K562 (cell line): ENCODE measurements at regions not wholly inside any gene's neighbourhood (a gene's known extent, or its start where the extent isn't known, plus 50 kb on each side); places are given as distances from the start of the nearest gene placed in this dataset.

Experiments
- ATAC-seq: fragments of 200-7000 bp; cut with Tn5 transposase; 3 replicates; pipeline ENCODE4 v1.9.1; 2020; ENCODE audit warnings: moderate library complexity
- BruUV-seq: library from RNA; stranded (reverse); fragments of 400-500 nt; replicated peaks from 2 replicates; lab custom pipeline; 2021; lab: Mats Ljungman, UMichigan
- CTCF ChIA-PET: fragments of 300-600 bp; formaldehyde crosslinking; extraction: SDS; loops from one replicate; lab custom pipeline; 2021; ENCODE audit warnings: low intra/inter-chr PET ratio; lab: Yijun Ruan, JAX
- POLR2A ChIA-PET: fragments of 300-600, 350-650 bp; sonication (Branson Sonifier 250); formaldehyde crosslinking; extraction: SDS; loops from one replicate; lab custom pipeline; 2021; ENCODE audit warnings: antibody characterized with exemption, inconsistent platforms; lab: Yijun Ruan, JAX
- DNase-seq, 4 experiments: peaks; one replicate each; pipeline versions ENCODE4 v3.0.0 to v3.0.0-alpha.2; 2011 to 2018; ENCODE audit warnings: low spot score in 3 of 4, mixed read lengths in 3 of 4; ENCODE audit errors: extremely low read depth in 1 of 4
- FAIRE-seq: peaks from 2 replicates; lab custom pipeline; 2011; peaks lifted over from hg19 to GRCh38; lab: Jason Lieb, UNC
- H2AFZ ChIP-seq: 2 replicates; pipeline ENCODE4 v1.6.0; 2011; ENCODE audit warnings: low read depth, low read length, control low read depth, inconsistent platforms
- H3K27ac ChIP-seq: fragments of 200-600 bp; 3 replicates; pipeline ENCODE4 v1.8.0; 2011; ENCODE audit warnings: low read depth, mild to moderate bottlenecking, control low read depth, inconsistent platforms, low read length, moderate library complexity, mixed read lengths; ENCODE audit errors: extremely low read depth
- H3K27me3 ChIP-seq, 2 experiments: fragments of 300-600 bp in 1 of 2; 2 replicates in 1 of 2; 3 replicates in 1 of 2; pipeline versions ENCODE4 v1.6.0 to v1.8.0; 2011; ENCODE audit warnings: inconsistent platforms in 2 of 2, low read length in 2 of 2, mild to moderate bottlenecking in 1 of 2, mixed read lengths in 1 of 2, moderate library complexity in 1 of 2; ENCODE audit not compliant: control insufficient read depth in 2 of 2, insufficient read depth in 2 of 2
- H3K36me3 ChIP-seq: fragments of 300-600 bp; 3 replicates; pipeline ENCODE4 v1.8.0; 2011; ENCODE audit warnings: mild to moderate bottlenecking, low read length, inconsistent platforms; ENCODE audit not compliant: control insufficient read depth, insufficient read depth
- H3K4me1 ChIP-seq, 2 experiments: fragments of 200-600 bp in 1 of 2; replicated peaks in 1 of 2; 2 replicates in 1 of 2; 3 replicates in 1 of 2; pipeline versions ENCODE4 v1.5.1 to v1.8.0; 2011; ENCODE audit warnings: inconsistent platforms in 2 of 2, low read length in 2 of 2, mild to moderate bottlenecking in 1 of 2, mixed read lengths in 1 of 2, moderate library complexity in 1 of 2; ENCODE audit not compliant: control insufficient read depth in 2 of 2, insufficient read depth in 2 of 2
- H3K4me2 ChIP-seq: 2 replicates; pipeline ENCODE4 v1.6.1; 2011; ENCODE audit warnings: low read length, control low read depth, inconsistent platforms, mixed read lengths; ENCODE audit not compliant: insufficient read depth
- H3K4me3 ChIP-seq: fragments of 200-600 bp; sonication (generic), shearing (Covaris generic); 2 replicates; pipeline ENCODE4 v1.5.1; 2016; ENCODE audit warnings: control low read depth, inconsistent platforms
- H3K79me2 ChIP-seq: fragments of 200-600 bp; 3 replicates; pipeline ENCODE4 v1.8.0; 2011; ENCODE audit warnings: low read length, inconsistent platforms; ENCODE audit not compliant: control insufficient read depth, insufficient read depth
- H3K9ac ChIP-seq, 2 experiments: 2 replicates each; pipeline versions ENCODE4 v1.6.0 to v1.6.1; 2011; ENCODE audit warnings: low read depth in 2 of 2, low read length in 2 of 2, control low read depth in 1 of 2, inconsistent platforms in 1 of 2, mild to moderate bottlenecking in 1 of 2, mixed read lengths in 1 of 2; ENCODE audit not compliant: insufficient read depth in 1 of 2
- H3K9me1 ChIP-seq: one replicate; pipeline ENCODE4 v1.6.0; 2011; ENCODE audit warnings: inconsistent platforms, mild to moderate bottlenecking, low read length, moderate library complexity; ENCODE audit not compliant: control insufficient read depth, insufficient read depth
- H3K9me3 ChIP-seq: replicated peaks from 2 replicates; pipeline ENCODE4 v1.5.1; 2011; ENCODE audit warnings: low read depth, low read length, inconsistent platforms; ENCODE audit not compliant: control insufficient read depth, insufficient read depth
- H4K20me1 ChIP-seq: replicated peaks from 2 replicates; pipeline ENCODE4 v1.6.1; 2011; ENCODE audit warnings: low read length, inconsistent platforms, mixed read lengths; ENCODE audit not compliant: control insufficient read depth, insufficient read depth
- BRF1 ChIP-seq: IDR thresholded peaks from 3 replicates; pipeline ENCODE4 v1.6.1; 2011; ENCODE audit warnings: borderline replicate concordance, mild to moderate bottlenecking; ENCODE audit not compliant: insufficient read length; ENCODE audit errors: extremely low read depth
- FOSL1 ChIP-seq: fragments of 200-800 bp; sonication (Bioruptor generic); conservative IDR thresholded peaks from 2 replicates; pipeline ENCODE4 v1.6.1; 2016; ENCODE audit warnings: missing genetic modification characterization, missing compliant biosample characterization
- FOXJ3 ChIP-seq: sonication (generic); formaldehyde crosslinking; IDR thresholded peaks from 2 replicates; pipeline ENCODE4 v1.4.0; 2020; ENCODE audit warnings: mild to moderate bottlenecking, missing genetic modification reagents
- GATA2 ChIP-seq: sonication (generic); formaldehyde crosslinking; IDR thresholded peaks from 2 replicates; pipeline ENCODE4 v1.4.0; 2020; ENCODE audit warnings: mild to moderate bottlenecking, missing genetic modification reagents
- HCFC1 ChIP-seq: IDR thresholded peaks from 2 replicates; pipeline ENCODE4 v1.6.1; 2012; ENCODE audit warnings: low read depth, low read length, improper control_type of control experiment
- HMGN3 ChIP-seq: IDR thresholded peaks from 2 replicates; pipeline ENCODE4 v1.6.1; 2011; ENCODE audit warnings: borderline replicate concordance, low read depth, mild to moderate bottlenecking, mixed read lengths, low read length; ENCODE audit not compliant: insufficient read length; ENCODE audit errors: extremely low read depth
- KDM1A ChIP-seq, 2 experiments: fragments of 450-650 bp; IDR thresholded peaks; 2 replicates each; pipeline ENCODE4 v1.6.1; 2016; ENCODE audit warnings: mild to moderate bottlenecking in 2 of 2
- TAL1 ChIP-seq: fragments of 450-650 bp; IDR thresholded peaks from 2 replicates; pipeline ENCODE4 v1.6.1; 2016; ENCODE audit warnings: mild to moderate bottlenecking
- TEAD4 ChIP-seq, 2 experiments: sonication (generic) in 1 of 2; formaldehyde crosslinking in 1 of 2; IDR thresholded peaks; 2 replicates each; pipeline versions ENCODE4 v1.6.1 to v1.8.0; 2012 to 2022; ENCODE audit warnings: borderline replicate concordance in 1 of 2, inconsistent platforms in 1 of 2, low read length in 1 of 2, mild to moderate bottlenecking in 1 of 2, missing genetic modification reagents in 1 of 2
- WGBS: fragments of 100-300 bp; shearing (Covaris generic); methylation state at CpG from one replicate; pipeline ENCODE4 v1.1.6; 2016; ENCODE audit warnings: low coverage, mixed read lengths; ENCODE audit not compliant: insufficient coverage; ENCODE audit errors: missing lambda C conversion rate; 5-methylcytosine and 5-hydroxymethylcytosine counted together
- in situ Hi-C: fragments of 300-500 bp; cut with MboI; formaldehyde crosslinking; loops from 4 replicates; pipeline ENCODE4 v1.15.0; 2018; ENCODE audit warnings: inconsistent platforms, mixed read lengths
- intact Hi-C: fragments of 100-400 bp; cut with micrococcal nuclease; formaldehyde crosslinking; loops from 2 replicates; pipeline ENCODE4 v1.14.2; 2022
- TF ChIP-seq, protein P1 (sequence below): fragments of 200-800 bp; sonication (Bioruptor generic); IDR thresholded peaks from 2 replicates; pipeline ENCODE4 v1.6.1; 2016; ENCODE audit warnings: missing genetic modification characterization, missing compliant biosample characterization
- TF ChIP-seq, protein P2 (sequence below): fragments of 450-650 bp; conservative IDR thresholded peaks from 2 replicates; pipeline ENCODE4 v1.6.1; 2016; ENCODE audit warnings: missing genetic modification characterization, low read depth, mild to moderate bottlenecking, control low read depth, missing compliant biosample characterization
- TF ChIP-seq, protein P3 (sequence below): fragments of 200-800 bp; sonication (Bioruptor generic); IDR thresholded peaks from 2 replicates; pipeline ENCODE4 v1.6.1; 2017; ENCODE audit warnings: missing genetic modification characterization, missing compliant biosample characterization

DNA sequence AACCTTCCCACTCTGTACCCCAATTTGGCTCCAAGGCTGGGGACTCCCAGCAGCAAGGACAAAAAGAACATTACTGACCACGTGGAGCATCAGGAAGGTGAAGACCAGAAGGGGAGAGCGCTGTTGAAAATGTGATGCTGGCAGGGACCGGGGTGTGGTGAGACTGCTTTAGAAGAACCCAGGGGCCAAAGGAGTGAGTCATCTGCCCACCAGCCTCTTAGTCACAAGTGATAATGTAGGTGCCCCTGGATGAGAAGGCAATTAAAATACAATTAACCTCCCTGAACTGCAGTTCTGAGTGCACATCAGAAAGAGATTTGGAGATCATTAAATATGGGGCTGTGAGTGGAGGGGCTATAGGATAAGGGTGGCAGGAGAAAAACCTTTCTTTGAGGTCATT is 366.6 kb upstream of the CCL2 start (continued):
- TF ChIP-seq FOSL1 (tag) (peak; percentile 81), BRF1 (no peak)
- TF ChIP-seq, protein P1, sequence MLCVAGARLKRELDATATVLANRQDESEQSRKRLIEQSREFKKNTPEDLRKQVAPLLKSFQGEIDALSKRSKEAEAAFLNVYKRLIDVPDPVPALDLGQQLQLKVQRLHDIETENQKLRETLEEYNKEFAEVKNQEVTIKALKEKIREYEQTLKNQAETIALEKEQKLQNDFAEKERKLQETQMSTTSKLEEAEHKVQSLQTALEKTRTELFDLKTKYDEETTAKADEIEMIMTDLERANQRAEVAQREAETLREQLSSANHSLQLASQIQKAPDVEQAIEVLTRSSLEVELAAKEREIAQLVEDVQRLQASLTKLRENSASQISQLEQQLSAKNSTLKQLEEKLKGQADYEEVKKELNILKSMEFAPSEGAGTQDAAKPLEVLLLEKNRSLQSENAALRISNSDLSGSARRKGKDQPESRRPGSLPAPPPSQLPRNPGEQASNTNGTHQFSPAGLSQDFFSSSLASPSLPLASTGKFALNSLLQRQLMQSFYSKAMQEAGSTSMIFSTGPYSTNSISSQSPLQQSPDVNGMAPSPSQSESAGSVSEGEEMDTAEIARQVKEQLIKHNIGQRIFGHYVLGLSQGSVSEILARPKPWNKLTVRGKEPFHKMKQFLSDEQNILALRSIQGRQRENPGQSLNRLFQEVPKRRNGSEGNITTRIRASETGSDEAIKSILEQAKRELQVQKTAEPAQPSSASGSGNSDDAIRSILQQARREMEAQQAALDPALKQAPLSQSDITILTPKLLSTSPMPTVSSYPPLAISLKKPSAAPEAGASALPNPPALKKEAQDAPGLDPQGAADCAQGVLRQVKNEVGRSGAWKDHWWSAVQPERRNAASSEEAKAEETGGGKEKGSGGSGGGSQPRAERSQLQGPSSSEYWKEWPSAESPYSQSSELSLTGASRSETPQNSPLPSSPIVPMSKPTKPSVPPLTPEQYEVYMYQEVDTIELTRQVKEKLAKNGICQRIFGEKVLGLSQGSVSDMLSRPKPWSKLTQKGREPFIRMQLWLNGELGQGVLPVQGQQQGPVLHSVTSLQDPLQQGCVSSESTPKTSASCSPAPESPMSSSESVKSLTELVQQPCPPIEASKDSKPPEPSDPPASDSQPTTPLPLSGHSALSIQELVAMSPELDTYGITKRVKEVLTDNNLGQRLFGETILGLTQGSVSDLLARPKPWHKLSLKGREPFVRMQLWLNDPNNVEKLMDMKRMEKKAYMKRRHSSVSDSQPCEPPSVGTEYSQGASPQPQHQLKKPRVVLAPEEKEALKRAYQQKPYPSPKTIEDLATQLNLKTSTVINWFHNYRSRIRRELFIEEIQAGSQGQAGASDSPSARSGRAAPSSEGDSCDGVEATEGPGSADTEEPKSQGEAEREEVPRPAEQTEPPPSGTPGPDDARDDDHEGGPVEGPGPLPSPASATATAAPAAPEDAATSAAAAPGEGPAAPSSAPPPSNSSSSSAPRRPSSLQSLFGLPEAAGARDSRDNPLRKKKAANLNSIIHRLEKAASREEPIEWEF (CRISPR knock-in tag): no peak

DNA sequence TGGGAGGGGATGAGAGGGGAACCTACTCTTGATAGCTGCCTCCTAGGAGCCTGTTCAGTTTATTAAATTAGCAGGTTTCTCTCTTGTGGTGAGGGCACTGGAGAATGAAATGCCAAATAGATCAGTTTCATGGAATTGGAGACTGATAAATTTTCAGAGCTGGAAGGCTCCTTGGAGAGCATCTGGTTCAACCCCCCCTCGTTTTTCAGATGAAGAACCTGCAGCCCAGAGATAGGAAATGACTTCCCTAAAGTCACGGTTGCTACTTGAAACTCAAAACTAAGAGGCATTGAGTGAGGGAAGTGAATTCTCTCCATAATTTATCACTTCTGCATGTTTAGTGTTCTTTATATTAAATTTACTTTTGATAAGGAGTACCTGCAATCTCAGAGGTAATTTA is 366.0 kb upstream of the CCL2 start:
- 0% methylated on average over 2 of the region's 2 CpGs for WGBS
- POLR2A ChIA-PET: interaction anchor here (0.6 to 1.8 kb wide), 4 partner anchors 16 to 109 kb away, joined by 3 to 5 read pairs (median 4); no protein-coding TSS in a partner anchor
- Histone ChIP-seq H2AFZ (no peak overlapping the region), H3K79me2 (no peaks in the 10 kb centered on the region), H3K4me2 (peak overlapping the region; percentile 42; the same call in 1 of the 2 replicates), H3K36me3 (no peaks in the 10 kb centered on the region), H4K20me1 (no peaks in the 10 kb centered on the region), H3K9me3 (no peaks in the 10 kb centered on the region), H3K4me3 (no peak overlapping the region), H3K9me1 (no peaks in the 10 kb centered on the region), H3K4me1 (peaks cover 16 to 55% of the 10 kb centered on the region in 2 experiments; a peak in 4 of 5 replicates), H3K27ac (peak overlapping the region; percentile 65), H3K27me3 (no peaks in the 10 kb centered on the region), H3K9ac (peak overlapping the region; percentile 10 to 48; a peak in 3 of 4 replicates)
- FAIRE-seq: peak; percentile 69
- in situ Hi-C loops: no loop called here
- intact Hi-C loops: loop anchor here (2.0 kb wide), 2 partner anchors 14 to 16 kb away; no protein-coding TSS in a partner anchor
- peak; percentile 78 for ATAC-seq
- DNase-seq: peak; percentile 57 to 75 (median 66)
- CTCF ChIA-PET: no interaction called here
- no TSS peak for BruUV-seq
- TF ChIP-seq TEAD4 (IDR thresholded peaks at IDR 0.05; ENCODE audit: low read length) (peak; percentile 86), TEAD4 (CRISPR knock-in tag; IDR thresholded peaks at IDR 0.05; ENCODE audit: borderline replicate concordance) (no peak), HMGN3 (peak; percentile 31), HCFC1 (no peak), GATA2 (CRISPR knock-in tag) (peak; percentile 44; the same call in 1 of the 2 replicates), FOXJ3 (no peak), KDM1A (IDR thresholded peaks at IDR 0.05) (peak; percentile 8 to 27; a peak in 1 of 4 replicates), TAL1 (peak; percentile 85)
- TF ChIP-seq, protein P2, sequence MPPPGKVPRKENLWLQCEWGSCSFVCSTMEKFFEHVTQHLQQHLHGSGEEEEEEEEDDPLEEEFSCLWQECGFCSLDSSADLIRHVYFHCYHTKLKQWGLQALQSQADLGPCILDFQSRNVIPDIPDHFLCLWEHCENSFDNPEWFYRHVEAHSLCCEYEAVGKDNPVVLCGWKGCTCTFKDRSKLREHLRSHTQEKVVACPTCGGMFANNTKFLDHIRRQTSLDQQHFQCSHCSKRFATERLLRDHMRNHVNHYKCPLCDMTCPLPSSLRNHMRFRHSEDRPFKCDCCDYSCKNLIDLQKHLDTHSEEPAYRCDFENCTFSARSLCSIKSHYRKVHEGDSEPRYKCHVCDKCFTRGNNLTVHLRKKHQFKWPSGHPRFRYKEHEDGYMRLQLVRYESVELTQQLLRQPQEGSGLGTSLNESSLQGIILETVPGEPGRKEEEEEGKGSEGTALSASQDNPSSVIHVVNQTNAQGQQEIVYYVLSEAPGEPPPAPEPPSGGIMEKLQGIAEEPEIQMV: no peak
- TF ChIP-seq, protein P3, sequence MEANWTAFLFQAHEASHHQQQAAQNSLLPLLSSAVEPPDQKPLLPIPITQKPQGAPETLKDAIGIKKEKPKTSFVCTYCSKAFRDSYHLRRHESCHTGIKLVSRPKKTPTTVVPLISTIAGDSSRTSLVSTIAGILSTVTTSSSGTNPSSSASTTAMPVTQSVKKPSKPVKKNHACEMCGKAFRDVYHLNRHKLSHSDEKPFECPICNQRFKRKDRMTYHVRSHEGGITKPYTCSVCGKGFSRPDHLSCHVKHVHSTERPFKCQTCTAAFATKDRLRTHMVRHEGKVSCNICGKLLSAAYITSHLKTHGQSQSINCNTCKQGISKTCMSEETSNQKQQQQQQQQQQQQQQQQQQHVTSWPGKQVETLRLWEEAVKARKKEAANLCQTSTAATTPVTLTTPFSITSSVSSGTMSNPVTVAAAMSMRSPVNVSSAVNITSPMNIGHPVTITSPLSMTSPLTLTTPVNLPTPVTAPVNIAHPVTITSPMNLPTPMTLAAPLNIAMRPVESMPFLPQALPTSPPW (CRISPR knock-in tag): peak; percentile 96
